Panc1 (cell line): ENCODE measurements at regions not wholly inside any gene's neighbourhood (a gene's known extent, or its start where the extent isn't known, plus 50 kb on each side); places are given as distances from the start of the nearest gene placed in this dataset.

ENCODE experiments used
- CTCF ChIP-seq: fragments of 450-650 bp; IDR thresholded peaks from 2 replicates; pipeline ENCODE4 v1.5.1; 2017; ENCODE audit warnings: mild to moderate bottlenecking
- POLR2AphosphoS5 ChIP-seq: IDR thresholded peaks from 2 replicates; pipeline ENCODE4 v1.6.1; 2012; ENCODE audit warnings: mild to moderate bottlenecking, low read depth, low read length, moderate library complexity
- TCF7L2 ChIP-seq: IDR thresholded peaks from 2 replicates; pipeline ENCODE4 v1.6.1; 2011; ENCODE audit warnings: mild to moderate bottlenecking, low read depth, low read length, inconsistent platforms

GRCh38 chr7:46147871-46148270 is 226.8 kb upstream of the IGFBP3 start:
- TF ChIP-seq CTCF (no peak), POLR2AphosphoS5 (no peak), TCF7L2 (no peak)
